Esophagus squamous epithelium (tissue), 4 donors: ENCODE measurements at regions not wholly inside any gene's neighbourhood (a gene's known extent, or its start where the extent isn't known, plus 50 kb on each side); places are given as distances from the start of the nearest gene placed in this dataset.

Experiments
- POLR2A ChIP-seq, 4 donors: fragments of 450-650 bp; IDR thresholded peaks; one replicate each; pipeline ENCODE4 v1.6.1; 2017; ENCODE audit warnings: antibody characterized with exemption in 4 of 4, mild to moderate bottlenecking in 4 of 4, moderate library complexity in 3 of 4
- TF ChIP-seq, protein P1 (sequence below), 6 experiments: fragments of 450-650 bp in 4 of 6; fragments of 200-600 bp in 2 of 6; sonication (generic) in 2 of 6; IDR thresholded peaks; one replicate each; pipeline ENCODE4 v1.5.1; 2016 to 2019; ENCODE audit warnings: antibody characterized with exemption in 6 of 6, mild to moderate bottlenecking in 4 of 6, moderate library complexity in 4 of 6

- TF ChIP-seq, protein P1, sequence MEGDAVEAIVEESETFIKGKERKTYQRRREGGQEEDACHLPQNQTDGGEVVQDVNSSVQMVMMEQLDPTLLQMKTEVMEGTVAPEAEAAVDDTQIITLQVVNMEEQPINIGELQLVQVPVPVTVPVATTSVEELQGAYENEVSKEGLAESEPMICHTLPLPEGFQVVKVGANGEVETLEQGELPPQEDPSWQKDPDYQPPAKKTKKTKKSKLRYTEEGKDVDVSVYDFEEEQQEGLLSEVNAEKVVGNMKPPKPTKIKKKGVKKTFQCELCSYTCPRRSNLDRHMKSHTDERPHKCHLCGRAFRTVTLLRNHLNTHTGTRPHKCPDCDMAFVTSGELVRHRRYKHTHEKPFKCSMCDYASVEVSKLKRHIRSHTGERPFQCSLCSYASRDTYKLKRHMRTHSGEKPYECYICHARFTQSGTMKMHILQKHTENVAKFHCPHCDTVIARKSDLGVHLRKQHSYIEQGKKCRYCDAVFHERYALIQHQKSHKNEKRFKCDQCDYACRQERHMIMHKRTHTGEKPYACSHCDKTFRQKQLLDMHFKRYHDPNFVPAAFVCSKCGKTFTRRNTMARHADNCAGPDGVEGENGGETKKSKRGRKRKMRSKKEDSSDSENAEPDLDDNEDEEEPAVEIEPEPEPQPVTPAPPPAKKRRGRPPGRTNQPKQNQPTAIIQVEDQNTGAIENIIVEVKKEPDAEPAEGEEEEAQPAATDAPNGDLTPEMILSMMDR (IDR thresholded peaks at IDR 0.05) = no peak
- no peak for TF ChIP-seq POLR2A (IDR thresholded peaks at IDR 0.05)
These were observed 160.8 kb upstream of the FOXA2 start for GRCh38 chr20:22745194-22745500.
